Body of pancreas (tissue), 4 donors: ENCODE measurements at regions not wholly inside any gene's neighbourhood (a gene's known extent, or its start where the extent isn't known, plus 50 kb on each side); places are given as distances from the start of the nearest gene placed in this dataset.

Source experiments
- CTCF ChIP-seq, 7 experiments: fragments of 450-650 bp in 4 of 7; fragments of 200-600 bp in 3 of 7; sonication (generic) in 3 of 7; IDR thresholded peaks; one replicate each; pipeline ENCODE4 v1.5.1; 2016 to 2019; ENCODE audit warnings: antibody characterized with exemption in 7 of 7
- POLR2A ChIP-seq, 3 donors: fragments of 450-650 bp; IDR thresholded peaks; one replicate each; pipeline ENCODE4 v1.6.1; 2016; ENCODE audit warnings: antibody characterized with exemption in 3 of 3, mild to moderate bottlenecking in 2 of 3

- TF ChIP-seq CTCF (IDR thresholded peaks at IDR 0.05) = no peak
- TF ChIP-seq POLR2A (IDR thresholded peaks at IDR 0.05) = no peak
Measured at GRCh38 chr13:34155931-34156607, 338.1 kb downstream of the RFC3 start.
